ENCODE measurements at regions not wholly inside any gene's neighbourhood (a gene's known extent, or its start where the extent isn't known, plus 50 kb on each side); places are given as distances from the start of the nearest gene placed in this dataset.

DNA sequence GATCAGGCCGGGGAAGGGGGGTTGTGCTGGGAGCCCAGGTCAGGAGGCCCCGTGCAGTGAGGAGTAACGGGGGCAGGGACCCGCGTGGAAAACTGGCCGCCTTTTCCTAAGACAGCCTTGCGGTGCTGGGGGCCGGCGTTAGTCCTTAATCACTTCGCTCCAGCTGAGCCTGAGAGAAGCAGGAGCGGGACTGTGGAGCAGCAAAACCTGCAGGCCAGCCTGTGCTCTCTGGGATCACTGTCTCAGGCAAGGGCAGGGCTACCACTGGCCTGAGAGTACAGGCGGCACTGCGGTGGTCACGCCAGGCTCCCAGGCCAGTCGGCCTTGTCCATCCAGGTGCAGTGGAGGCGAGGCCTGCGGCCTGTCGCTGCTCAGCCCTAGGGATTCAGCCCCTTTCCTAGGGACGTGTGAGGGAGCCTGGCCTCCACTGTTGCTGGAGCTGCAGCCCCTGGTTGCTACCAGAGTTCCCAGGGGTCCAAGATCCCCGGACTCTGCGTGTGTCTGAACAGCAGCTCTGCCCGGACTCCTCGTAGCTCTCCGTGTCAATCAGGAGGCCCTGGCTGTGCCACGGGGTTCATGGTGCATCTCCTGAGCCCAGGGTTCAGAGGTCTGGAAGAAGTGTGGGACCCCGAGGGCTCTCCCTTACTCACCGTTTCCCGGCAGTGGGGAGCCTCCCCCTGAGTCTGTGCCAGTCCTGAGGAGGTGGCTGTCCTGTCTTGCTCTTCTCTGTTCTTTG lies 2141.7 kb upstream of the TENM3 start:
- no peak for DNase-seq

DNA sequence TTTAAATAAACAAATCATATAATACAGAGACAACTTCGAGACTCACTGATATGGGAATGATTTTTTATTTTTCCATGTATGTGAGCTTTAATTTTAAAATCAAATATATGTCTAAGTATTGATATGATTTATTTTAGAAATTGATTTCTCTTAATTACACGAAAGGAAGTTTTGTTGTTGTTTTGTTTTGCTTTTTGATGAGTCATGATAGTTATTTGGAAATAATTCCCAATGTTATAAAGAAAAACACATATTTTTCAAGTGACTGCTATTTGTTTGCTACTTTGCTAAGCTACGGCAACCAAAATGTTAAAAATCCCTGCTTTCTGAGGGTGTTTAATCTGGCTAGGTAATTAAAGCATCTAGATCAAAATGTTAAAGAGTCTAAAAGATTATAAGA lies 2139.4 kb upstream of the TENM3 start:
- no peak for DNase-seq

DNA sequence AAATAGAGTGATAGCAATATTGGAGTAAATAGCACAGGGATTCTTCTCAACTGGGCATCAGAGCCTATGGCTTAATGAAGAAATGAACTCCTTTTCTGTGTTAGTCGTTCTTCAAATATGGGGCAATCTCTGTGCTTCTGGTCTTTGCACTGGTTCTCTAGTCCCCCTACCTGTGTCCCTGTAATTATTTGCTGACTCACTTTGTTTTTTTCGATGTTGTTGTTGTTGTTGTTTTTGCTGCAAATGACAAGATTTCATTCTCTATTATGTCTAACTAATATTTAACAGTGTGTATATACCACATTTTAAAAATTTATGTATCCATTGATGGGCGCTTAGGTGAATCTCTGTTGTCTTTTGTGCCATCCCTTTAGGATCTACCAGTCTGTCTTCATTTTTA lies 2137.8 kb upstream of the TENM3 start:
- DNase-seq, result no peak

- DNase-seq, result no peak
These were observed 2137.1 kb upstream of the TENM3 start for GRCh38 chr4:180106122-180106521.

- no peak for DNase-seq
These were observed 2136.2 kb upstream of the TENM3 start for GRCh38 chr4:180106997-180107396.

- no peak for DNase-seq
These were observed 2126.4 kb upstream of the TENM3 start for GRCh38 chr4:180116840-180117239.

DNA sequence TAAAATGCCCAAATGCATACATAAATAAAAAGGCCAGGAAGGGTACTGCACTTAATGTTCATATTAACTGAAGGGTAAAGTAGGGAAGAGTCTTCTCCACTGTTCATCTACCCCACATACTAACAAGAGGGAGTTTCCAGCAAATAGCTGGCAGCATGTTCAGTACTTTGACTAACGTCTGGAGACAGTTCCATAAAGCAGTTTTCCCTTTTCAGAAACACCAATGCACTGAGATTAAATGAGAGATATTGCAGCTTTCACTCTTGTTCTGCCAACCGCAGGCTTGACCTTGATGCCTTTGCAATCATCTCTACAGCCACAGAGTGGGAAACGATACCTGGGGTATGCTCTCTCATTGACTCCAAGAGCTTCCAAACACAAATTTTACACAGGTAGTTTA lies 2123.1 kb upstream of the TENM3 start:
- no peak for DNase-seq

DNA sequence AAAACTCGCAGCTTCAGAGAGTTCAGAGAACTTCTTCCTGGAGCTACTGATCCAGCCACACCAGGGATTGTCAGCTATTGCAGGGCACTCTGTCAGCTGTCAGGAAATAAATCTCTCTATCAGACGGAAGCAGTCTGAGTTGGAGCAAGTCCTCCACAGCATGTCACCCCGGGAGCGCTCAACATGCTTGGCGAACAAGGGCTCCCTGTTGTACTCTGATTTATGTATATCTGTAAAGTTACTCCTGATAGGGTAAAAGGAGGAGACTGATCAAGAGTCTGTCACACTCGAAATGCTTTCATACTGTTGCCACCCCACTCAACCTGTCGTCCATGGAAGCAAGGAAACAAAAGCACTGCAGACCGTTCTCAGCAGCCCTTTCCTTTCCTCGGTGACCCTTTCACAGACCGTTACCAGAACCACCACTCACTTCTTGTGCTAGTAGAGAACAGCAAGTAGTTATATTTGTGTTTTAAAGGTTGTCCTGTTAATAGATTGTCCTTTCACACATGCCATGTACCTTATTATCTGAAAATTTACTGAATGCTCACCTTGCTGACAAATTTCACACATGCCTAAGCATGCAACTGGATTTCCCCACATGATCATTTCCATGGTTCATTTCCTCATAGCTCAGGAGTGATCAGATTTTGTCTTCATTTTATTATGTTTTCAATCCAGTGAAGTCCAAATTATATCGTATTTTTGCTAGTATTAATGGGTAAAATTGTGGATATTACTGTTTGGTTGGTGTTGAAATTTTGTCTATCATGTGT lies 2108.9 kb upstream of the TENM3 start:
- no peak for DNase-seq

DNA sequence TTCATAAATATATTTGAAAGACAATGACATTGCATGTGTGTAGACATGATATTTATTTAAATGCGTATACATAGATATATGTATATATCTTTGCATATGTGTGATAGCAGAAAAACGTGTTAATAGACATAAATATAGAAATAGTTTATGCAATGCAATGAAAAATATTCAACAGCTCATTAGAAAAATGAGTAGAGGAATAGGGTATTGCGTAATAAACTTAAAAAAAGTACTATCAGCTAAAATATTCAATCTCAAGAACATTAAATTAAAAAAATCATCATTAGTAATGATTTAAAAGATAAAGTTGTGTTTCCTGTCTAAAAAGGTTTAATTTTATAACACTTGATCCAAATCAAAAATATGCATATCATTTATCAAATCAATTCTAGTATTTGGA lies 2101.5 kb upstream of the TENM3 start:
- no peak for DNase-seq

DNA sequence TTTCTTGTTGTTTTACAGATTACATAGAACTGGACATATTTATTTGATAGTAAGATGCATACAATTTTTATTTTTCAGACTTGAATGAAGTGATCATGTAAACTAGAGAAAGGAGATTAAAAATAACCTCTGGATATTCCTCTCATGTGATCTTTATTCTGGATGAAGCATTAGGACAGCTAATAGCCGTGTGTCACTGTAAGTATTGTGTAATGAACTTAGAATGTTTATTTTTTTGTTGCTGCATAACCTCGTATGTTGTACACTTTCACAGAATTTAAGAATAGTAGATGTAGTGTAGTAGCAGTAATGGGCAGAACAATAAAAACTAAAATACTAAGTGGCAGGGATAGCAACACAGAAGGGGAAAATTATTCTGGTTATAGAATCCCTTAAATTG lies 2094.5 kb upstream of the TENM3 start:
- DNase-seq, result no peak

- no peak for DNase-seq
These were observed 2092.4 kb upstream of the TENM3 start for GRCh38 chr4:180150818-180151217.

DNA sequence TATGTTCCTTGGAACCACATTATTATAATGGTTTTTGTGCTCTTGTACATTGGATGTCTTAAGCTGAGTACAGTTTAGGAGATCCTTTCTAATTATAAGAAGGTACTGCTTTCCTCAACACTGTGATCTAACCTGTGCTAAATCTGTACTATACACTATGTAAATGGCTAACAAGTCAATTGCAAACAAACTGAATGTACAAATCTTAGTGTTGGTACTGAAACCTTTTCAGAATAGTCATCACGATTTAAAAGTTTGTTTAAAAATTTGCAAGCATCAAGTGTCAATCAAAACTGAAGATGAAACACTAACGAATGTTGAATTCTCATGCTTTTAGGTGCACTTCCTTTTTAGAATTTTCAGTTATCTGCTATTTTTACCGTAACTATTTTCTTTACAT lies 2090.4 kb upstream of the TENM3 start:
- DNase-seq, result no peak

GRCh38 chr4:180153587-180153986 lies 2089.6 kb upstream of the TENM3 start:
- DNase-seq, result no peak

DNA sequence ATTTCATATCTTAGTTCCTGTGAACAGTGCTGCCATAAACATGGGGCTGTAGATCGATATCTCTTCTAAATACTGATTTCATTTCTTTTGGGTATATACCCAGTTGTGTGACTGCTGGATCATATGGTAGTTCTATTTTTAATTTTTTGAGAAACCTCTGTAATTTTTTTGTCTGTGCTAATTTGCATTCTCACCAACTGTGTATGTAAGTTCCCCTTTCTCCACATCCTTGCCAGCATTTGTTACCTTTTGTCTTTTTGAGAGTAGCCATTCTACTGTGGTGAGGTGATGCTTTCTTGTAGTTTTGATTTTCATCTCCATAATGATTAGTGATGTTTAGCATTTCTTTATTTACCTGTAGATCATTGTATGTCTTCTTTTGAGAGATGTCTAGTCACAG lies 2086.5 kb upstream of the TENM3 start:
- no peak for DNase-seq

DNA sequence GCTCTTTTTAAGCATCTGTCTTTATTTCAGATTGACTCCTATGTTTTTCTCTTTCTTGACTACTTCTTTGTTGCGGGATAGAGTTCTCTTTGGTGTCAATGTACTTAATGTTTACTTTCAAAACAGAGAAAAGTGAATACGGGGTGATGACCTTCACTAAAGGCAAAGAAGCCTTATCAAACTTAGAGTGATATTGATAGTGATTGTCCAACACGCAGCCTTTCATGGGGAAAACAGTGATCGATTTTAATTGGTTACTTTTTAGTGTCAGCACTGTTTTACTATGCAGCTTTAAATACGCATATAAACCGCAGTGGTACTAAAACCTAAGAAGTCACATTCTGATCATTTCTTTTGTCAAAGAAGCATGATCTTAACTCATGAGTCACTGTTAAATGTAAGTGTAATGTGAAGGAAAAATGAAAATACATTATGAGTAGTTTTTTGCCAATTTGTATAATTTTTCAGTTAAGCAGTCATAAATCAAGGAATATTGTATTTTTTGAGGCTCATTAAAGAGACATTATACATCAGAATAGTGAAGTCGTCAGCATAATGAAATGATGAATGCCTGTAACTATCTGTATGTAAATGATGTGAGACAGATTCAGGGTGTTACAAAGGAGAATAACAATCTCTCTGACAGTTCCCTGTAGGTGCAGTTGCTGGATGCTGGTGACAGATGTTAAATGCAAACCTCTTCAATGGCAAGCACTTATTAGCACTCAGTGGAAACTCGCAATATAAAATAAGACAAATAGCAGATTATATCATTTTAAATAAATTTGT lies 2082.8 kb upstream of the TENM3 start:
- DNase-seq, result no peak

DNA sequence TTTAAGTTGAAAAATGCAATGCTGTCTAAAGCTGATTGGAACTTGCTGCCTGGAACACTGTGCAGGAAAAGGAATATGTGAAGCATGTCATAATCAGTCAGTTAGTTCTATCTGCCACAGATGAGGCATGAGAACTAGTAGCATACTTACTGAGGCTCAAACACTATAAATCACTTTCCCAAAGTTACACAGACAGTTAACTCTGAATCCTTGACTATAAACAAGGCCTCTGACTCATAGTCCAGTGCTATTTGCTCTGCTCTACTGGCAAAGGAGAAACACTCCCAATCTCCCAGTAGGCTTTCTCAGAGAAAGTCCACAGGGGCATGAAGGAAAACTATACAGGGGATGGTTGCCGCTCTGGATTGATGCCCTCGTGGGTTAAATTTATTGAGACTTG lies 2078.4 kb upstream of the TENM3 start:
- no peak for DNase-seq

- DNase-seq, result no peak
These were observed 2073.8 kb upstream of the TENM3 start for GRCh38 chr4:180169394-180169793.

- DNase-seq, result no peak
These were observed 2073.2 kb upstream of the TENM3 start for GRCh38 chr4:180169966-180170365.

DNA sequence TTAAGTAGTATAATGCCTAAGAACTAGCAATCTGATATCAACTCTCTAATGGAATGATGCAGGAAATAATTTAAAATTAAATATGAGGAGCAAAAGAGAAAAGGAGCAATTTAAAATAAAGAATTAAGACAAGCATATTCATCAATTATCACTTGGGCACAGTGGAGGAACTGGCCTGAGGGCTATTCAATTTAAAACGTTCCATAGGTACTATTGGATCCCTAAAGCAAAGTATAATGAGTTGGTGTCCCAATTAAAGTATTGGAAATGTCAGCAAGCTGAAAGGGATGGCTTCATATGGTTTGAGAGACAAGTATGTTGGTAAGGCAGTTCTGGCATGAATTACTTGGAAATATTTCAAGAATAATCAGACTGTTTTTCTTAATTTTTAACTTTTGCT lies 2064.1 kb upstream of the TENM3 start:
- DNase-seq, result no peak

- DNase-seq, result no peak
These were observed 2053.5 kb upstream of the TENM3 start for GRCh38 chr4:180189666-180190065.

- DNase-seq, result no peak
These were observed 2052.8 kb upstream of the TENM3 start for GRCh38 chr4:180190382-180190781.

DNA sequence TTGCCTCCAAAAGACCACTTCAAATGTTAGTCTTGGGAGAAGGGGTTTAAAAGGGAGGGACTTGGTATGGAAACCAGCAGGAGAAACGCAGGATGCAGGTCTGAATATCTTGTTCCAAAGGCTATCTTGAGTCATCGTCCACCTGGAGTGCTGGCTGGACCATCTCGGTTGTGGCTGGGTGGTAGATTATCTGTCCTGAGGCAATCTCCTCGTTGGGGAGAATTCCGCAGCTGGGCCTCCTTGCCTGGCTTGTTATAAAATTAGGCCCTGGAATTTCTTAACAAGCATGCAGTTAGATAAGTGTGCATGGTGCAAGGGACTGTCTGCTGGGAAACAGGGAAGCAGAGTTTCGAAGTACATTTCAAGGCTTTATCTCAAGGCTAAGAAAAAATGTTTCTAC lies 2045.7 kb upstream of the TENM3 start:
- DNase-seq, result no peak

DNA sequence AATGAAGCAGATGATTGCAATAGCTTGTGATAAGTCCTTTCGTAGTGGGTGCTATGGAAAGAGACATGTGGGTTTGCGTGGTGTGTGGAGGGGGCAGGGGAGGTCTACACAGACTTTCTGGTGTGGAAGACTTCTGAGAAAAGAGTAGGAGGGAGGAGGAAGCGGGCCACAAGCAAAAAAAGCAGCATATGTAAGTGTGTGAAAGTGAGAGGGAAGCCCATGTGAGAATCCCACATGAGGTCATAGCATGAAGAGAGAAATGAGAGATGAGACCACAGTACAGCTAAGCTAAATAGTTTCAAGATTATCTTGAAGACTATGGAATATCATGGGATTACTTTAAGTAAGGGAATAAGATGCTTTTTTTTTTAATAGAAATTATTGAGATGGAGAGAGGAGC lies 2039.9 kb upstream of the TENM3 start:
- DNase-seq, result no peak

- no peak for DNase-seq
These were observed 2037.9 kb upstream of the TENM3 start for GRCh38 chr4:180205276-180205675.
